H9 (cell line): ENCODE measurements at regions not wholly inside any gene's neighbourhood (a gene's known extent, or its start where the extent isn't known, plus 50 kb on each side); places are given as distances from the start of the nearest gene placed in this dataset.

ENCODE experiments used
- DNase-seq: peaks from one replicate; pipeline ENCODE4 v3.0.0-alpha.2; 2017
- H2AFZ ChIP-seq: one replicate; pipeline ENCODE4 v1.6.1; 2013; ENCODE audit warnings: mild to moderate bottlenecking, low read length, control low read depth, moderate library complexity
- H2AK5ac ChIP-seq: 2 replicates; pipeline ENCODE4 v1.6.1; 2013; ENCODE audit warnings: low read length, control low read depth, mixed read lengths; ENCODE audit not compliant: insufficient read length
- H2BK120ac ChIP-seq: one replicate; pipeline ENCODE4 v1.6.1; 2013; ENCODE audit warnings: low read depth, mild to moderate bottlenecking, low read length, control low read depth, inconsistent platforms; ENCODE audit not compliant: poor library complexity, severe bottlenecking
- H2BK12ac ChIP-seq: 2 replicates; pipeline ENCODE4 v1.6.1; 2013; ENCODE audit warnings: low read length, control low read depth, mixed read lengths, low read depth; ENCODE audit not compliant: insufficient read length
- H2BK15ac ChIP-seq: 2 replicates; pipeline ENCODE4 v1.6.1; 2013; ENCODE audit warnings: low read depth, low read length, control low read depth
- H2BK20ac ChIP-seq: one replicate; pipeline ENCODE4 v1.6.1; 2013; ENCODE audit warnings: low read depth, mild to moderate bottlenecking, low read length, control low read depth, inconsistent platforms; ENCODE audit not compliant: poor library complexity, severe bottlenecking
- H2BK5ac ChIP-seq: 2 replicates; pipeline ENCODE4 v1.6.1; 2013; ENCODE audit warnings: low read length, control low read depth, mixed read lengths; ENCODE audit not compliant: insufficient read length
- H3K14ac ChIP-seq: 2 replicates; pipeline ENCODE4 v1.6.1; 2013; ENCODE audit warnings: low read length, control low read depth; ENCODE audit not compliant: insufficient read depth
- H3K18ac ChIP-seq: 2 replicates; pipeline ENCODE4 v1.6.1; 2013; ENCODE audit warnings: low read depth, mild to moderate bottlenecking, mixed read lengths, low read length, control low read depth; ENCODE audit not compliant: insufficient read length
- H3K23ac ChIP-seq: 2 replicates; pipeline ENCODE4 v1.6.1; 2013; ENCODE audit warnings: low read length, control low read depth, mixed read lengths, low read depth; ENCODE audit not compliant: insufficient read length
- H3K23me2 ChIP-seq: 2 replicates; pipeline ENCODE4 v1.6.1; 2013; ENCODE audit warnings: low read depth, mild to moderate bottlenecking, mixed read lengths, low read length, control low read depth; ENCODE audit not compliant: insufficient read length, poor library complexity, severe bottlenecking
- H3K27ac ChIP-seq: 2 replicates; pipeline ENCODE4 v1.5.1; 2013; ENCODE audit warnings: low read length, control low read depth, mixed read lengths, low read depth; ENCODE audit not compliant: insufficient read length
- H3K27me3 ChIP-seq: 2 replicates; pipeline ENCODE4 v1.6.1; 2013; ENCODE audit warnings: low read length, control low read depth, inconsistent platforms; ENCODE audit not compliant: insufficient read depth
- H3K4ac ChIP-seq: 2 replicates; pipeline ENCODE4 v1.6.1; 2013; ENCODE audit warnings: low read depth, mild to moderate bottlenecking, control low read depth, inconsistent platforms, low read length, moderate library complexity
- H3K4me1 ChIP-seq: 2 replicates; pipeline ENCODE4 v1.6.1; 2013; ENCODE audit warnings: low read length, control low read depth, inconsistent platforms; ENCODE audit not compliant: insufficient read depth
- H3K4me2 ChIP-seq: 2 replicates; pipeline ENCODE4 v1.6.1; 2013; ENCODE audit warnings: low read length, control low read depth, mixed read lengths; ENCODE audit not compliant: insufficient read length, insufficient read depth
- H3K56ac ChIP-seq: 2 replicates; pipeline ENCODE4 v1.6.1; 2013; ENCODE audit warnings: low read depth, mild to moderate bottlenecking, mixed read lengths, low read length, control low read depth; ENCODE audit not compliant: insufficient read length
- H3K79me1 ChIP-seq: 2 replicates; pipeline ENCODE4 v1.6.1; 2013; ENCODE audit warnings: low read depth, mild to moderate bottlenecking, moderate library complexity, low read length, control low read depth, inconsistent platforms; ENCODE audit not compliant: insufficient read depth, poor library complexity, severe bottlenecking
- H3K79me2 ChIP-seq: 2 replicates; pipeline ENCODE4 v1.6.1; 2013; ENCODE audit warnings: low read length, control low read depth, inconsistent platforms; ENCODE audit not compliant: insufficient read depth
- H3K9ac ChIP-seq: 2 replicates; pipeline ENCODE4 v1.6.1; 2013; ENCODE audit warnings: low read length, control low read depth, mixed read lengths; ENCODE audit not compliant: insufficient read length; ENCODE audit errors: extremely low read depth
- H3K9me3 ChIP-seq: one replicate; pipeline ENCODE4 v1.6.1; 2013; ENCODE audit warnings: low read depth, low read length, inconsistent platforms; ENCODE audit not compliant: control insufficient read depth
- H3T11ph ChIP-seq: one replicate; pipeline ENCODE4 v1.6.1; 2013; ENCODE audit warnings: mild to moderate bottlenecking, low read length, control low read depth, inconsistent platforms
- H4K20me1 ChIP-seq: one replicate; pipeline ENCODE4 v1.6.1; 2013; ENCODE audit not compliant: control insufficient read depth, insufficient read length, insufficient read depth
- H4K5ac ChIP-seq: 2 replicates; pipeline ENCODE4 v1.6.1; 2013; ENCODE audit warnings: low read depth, mild to moderate bottlenecking, mixed read lengths, low read length, control low read depth; ENCODE audit not compliant: insufficient read length
- H4K8ac ChIP-seq: replicated peaks from 2 replicates; pipeline ENCODE4 v1.6.1; 2013; ENCODE audit warnings: low read length, control low read depth, mixed read lengths, low read depth; ENCODE audit not compliant: insufficient read length
- H4K91ac ChIP-seq: 2 replicates; pipeline ENCODE4 v1.6.1; 2013; ENCODE audit warnings: low read depth, mild to moderate bottlenecking, moderate library complexity, mixed read lengths, low read length, control low read depth; ENCODE audit not compliant: insufficient read length
- H3K27ac Mint-ChIP-seq, 3 experiments: 2 replicates in 2 of 3; 3 replicates in 1 of 3; pipeline ENCODE4 v1.8.0; 2020 to 2021; ENCODE audit warnings: mixed read lengths in 3 of 3, mild to moderate bottlenecking in 1 of 3, moderate library complexity in 1 of 3
- H3K27me3 Mint-ChIP-seq: 2 replicates; pipeline ENCODE4 v1.8.0; 2021; ENCODE audit warnings: low read depth, mild to moderate bottlenecking, moderate library complexity, mixed read lengths
- H3K36me3 Mint-ChIP-seq, 3 experiments: 2 replicates in 2 of 3; 3 replicates in 1 of 3; pipeline ENCODE4 v1.8.0; 2020 to 2021; ENCODE audit warnings: low read depth in 3 of 3, mixed read lengths in 3 of 3; ENCODE audit not compliant: insufficient read depth in 1 of 3
- H3K4me1 Mint-ChIP-seq, 2 experiments: 2 replicates each; pipeline ENCODE4 v1.8.0; 2020; ENCODE audit warnings: mixed read lengths in 2 of 2
- H3K4me3 Mint-ChIP-seq, 2 experiments: 2 replicates in 1 of 2; 3 replicates in 1 of 2; pipeline ENCODE4 v1.8.0; 2020 to 2021; ENCODE audit warnings: mild to moderate bottlenecking in 2 of 2, mixed read lengths in 2 of 2, moderate library complexity in 1 of 2
- H3K9me3 Mint-ChIP-seq, 2 experiments: 2 replicates in 1 of 2; 3 replicates in 1 of 2; pipeline ENCODE4 v1.8.0; 2020; ENCODE audit warnings: mild to moderate bottlenecking in 2 of 2, mixed read lengths in 2 of 2, moderate library complexity in 1 of 2
- CTCF ChIP-seq: fragments of 200-600 bp; sonication (generic); conservative IDR thresholded peaks from 3 replicates; pipeline ENCODE4 v1.8.0; 2021; ENCODE audit warnings: antibody characterized with exemption, mild to moderate bottlenecking
- WGBS: extraction: QIAGEN DNeasy Blood & Tissue Kit; methylation state at CpG from one replicate; pipeline ENCODE4 v1.1.7; 2013; ENCODE audit warnings: missing lambda C conversion rate, low lambda C conversion rate, mixed read lengths; ENCODE audit not compliant: insufficient read length; ENCODE audit errors: extremely low coverage; 5-methylcytosine and 5-hydroxymethylcytosine counted together

- H3K14ac ChIP-seq = no peak overlapping the region
- Mint-ChIP-seq H3K9me3 (no peaks in the 10 kb centered on the region), H3K4me3 (no peak overlapping the region), H3K27me3 (no peaks in the 10 kb centered on the region; the same call in 1 of the 2 replicates), H3K4me1 (peaks cover 22 to 26% of the 10 kb centered on the region in 2 experiments), H3K27ac (no peak overlapping the region), H3K36me3 (no peaks in the 10 kb centered on the region)
- H3K18ac ChIP-seq = no peak overlapping the region
- H2AK5ac ChIP-seq = no peak overlapping the region
- H3K27ac ChIP-seq = no peak overlapping the region
- H3K23me2 ChIP-seq = no peaks in the 10 kb centered on the region
- no peak overlapping the region for H3K56ac ChIP-seq
- no peak overlapping the region for H3K4ac ChIP-seq
- no peak overlapping the region for H2BK120ac ChIP-seq
- no peaks in the 10 kb centered on the region for H3K79me1 ChIP-seq
- no peak for TF ChIP-seq CTCF
- H3K79me2 ChIP-seq = no peaks in the 10 kb centered on the region
- H4K5ac ChIP-seq = no peak overlapping the region
- WGBS = no CpG with 5 or more reads among the region's 3 CpGs
- H3K4me1 ChIP-seq = peaks cover 4% of the 10 kb centered on the region; the same call in 1 of the 2 replicates
- no peak overlapping the region for H4K8ac ChIP-seq
- no peaks in the 10 kb centered on the region for H3K9me3 ChIP-seq
- no peak overlapping the region for H2BK5ac ChIP-seq
- H4K20me1 ChIP-seq = no peaks in the 10 kb centered on the region
- no peak overlapping the region for H2BK12ac ChIP-seq
- no peaks in the 10 kb centered on the region for H3K27me3 ChIP-seq
- H2BK20ac ChIP-seq = no peak overlapping the region
- H2AFZ ChIP-seq = no peak overlapping the region
- H3T11ph ChIP-seq = no peak overlapping the region
- H2BK15ac ChIP-seq = no peak overlapping the region
- no peak overlapping the region for H3K9ac ChIP-seq
- no peak overlapping the region for H3K23ac ChIP-seq
- no peak overlapping the region for H4K91ac ChIP-seq
- DNase-seq = no peak
- H3K4me2 ChIP-seq = no peak overlapping the region
Observed at GRCh38 chr9:71521132-71521531, 247.2 kb downstream of the CEMIP2 start.
